ENCODE measurements at regions not wholly inside any gene's neighbourhood (a gene's known extent, or its start where the extent isn't known, plus 50 kb on each side); places are given as distances from the start of the nearest gene placed in this dataset.

DNA sequence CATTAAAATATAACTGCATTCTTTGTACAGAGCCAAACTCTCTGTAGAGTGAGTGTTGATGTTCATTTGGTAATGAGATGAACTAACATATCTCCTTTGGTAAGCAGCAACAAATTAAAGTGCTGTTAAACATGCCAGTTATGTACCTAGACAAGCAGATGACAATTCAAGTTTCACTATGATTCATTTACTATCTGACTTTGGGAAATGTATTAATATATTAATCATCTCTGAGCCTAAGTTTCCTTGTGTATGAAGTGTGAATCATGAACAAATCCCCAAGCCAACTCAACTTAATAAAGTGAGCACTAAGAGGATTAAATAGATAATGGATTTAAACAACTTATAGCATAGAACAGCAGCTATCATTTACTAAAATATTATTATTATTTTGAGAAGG, 1044.2 kb downstream of the GLUD2 start:
- TF ChIP-seq, protein P1, sequence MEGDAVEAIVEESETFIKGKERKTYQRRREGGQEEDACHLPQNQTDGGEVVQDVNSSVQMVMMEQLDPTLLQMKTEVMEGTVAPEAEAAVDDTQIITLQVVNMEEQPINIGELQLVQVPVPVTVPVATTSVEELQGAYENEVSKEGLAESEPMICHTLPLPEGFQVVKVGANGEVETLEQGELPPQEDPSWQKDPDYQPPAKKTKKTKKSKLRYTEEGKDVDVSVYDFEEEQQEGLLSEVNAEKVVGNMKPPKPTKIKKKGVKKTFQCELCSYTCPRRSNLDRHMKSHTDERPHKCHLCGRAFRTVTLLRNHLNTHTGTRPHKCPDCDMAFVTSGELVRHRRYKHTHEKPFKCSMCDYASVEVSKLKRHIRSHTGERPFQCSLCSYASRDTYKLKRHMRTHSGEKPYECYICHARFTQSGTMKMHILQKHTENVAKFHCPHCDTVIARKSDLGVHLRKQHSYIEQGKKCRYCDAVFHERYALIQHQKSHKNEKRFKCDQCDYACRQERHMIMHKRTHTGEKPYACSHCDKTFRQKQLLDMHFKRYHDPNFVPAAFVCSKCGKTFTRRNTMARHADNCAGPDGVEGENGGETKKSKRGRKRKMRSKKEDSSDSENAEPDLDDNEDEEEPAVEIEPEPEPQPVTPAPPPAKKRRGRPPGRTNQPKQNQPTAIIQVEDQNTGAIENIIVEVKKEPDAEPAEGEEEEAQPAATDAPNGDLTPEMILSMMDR (IDR thresholded peaks at IDR 0.05) = no peak
- TF ChIP-seq EP300 (IDR thresholded peaks at IDR 0.05) = no peak
- no peak for TF ChIP-seq POLR2A (IDR thresholded peaks at IDR 0.05)
- no peak for TF ChIP-seq POLR2AphosphoS5 (IDR thresholded peaks at IDR 0.05)
